ENCODE measurements at regions not wholly inside any gene's neighbourhood (a gene's known extent, or its start where the extent isn't known, plus 50 kb on each side); places are given as distances from the start of the nearest gene placed in this dataset.
"Not testable (repeated sequence)": the region's sequence is repeated elsewhere in the genome, so short reads cannot be mapped to it uniquely, and the experiment has no call there.

GRCh38 chr12:46711756-46712155, 114.0 kb downstream of the SLC38A4 start:
- no peak for FAIRE-seq
- no peak for DNase-seq (ENCODE audit: low spot score)

DNA sequence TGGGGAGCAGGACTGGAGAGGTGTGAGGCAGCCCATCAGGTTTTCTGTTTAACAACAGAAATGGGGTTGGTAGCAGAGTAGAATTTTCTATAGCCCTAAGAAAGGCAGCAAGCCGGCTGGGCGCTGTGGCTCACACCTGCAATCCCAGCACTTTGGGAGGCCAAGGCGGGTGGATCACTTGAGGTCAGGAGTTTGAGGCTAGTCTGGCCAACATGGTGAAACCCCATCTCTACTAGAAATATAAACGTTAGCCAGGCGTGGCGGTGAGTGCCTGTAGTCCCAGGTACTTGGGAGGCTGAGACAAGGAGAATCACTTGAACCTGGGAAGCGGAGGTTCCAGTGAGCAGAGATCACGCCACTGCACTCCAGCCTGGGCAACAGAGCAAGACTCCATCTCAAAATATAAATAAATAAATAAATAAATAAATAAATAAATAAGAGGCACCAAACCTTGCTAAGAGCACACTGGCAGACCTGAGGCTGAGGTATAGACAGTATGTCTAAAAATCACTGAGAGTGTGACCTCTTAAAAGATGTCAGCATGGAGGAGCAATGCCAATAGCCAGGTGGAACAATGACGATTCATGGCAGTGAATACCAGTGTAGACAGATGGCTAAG, 115.6 kb downstream of the SLC38A4 start:
- no peak for FAIRE-seq

GRCh38 chr12:46702581-46703344, 123.0 kb downstream of the SLC38A4 start:
- FAIRE-seq (no peak), DNase-seq (ENCODE audit: low spot score) (peak; percentile 21)

More for the DNA sequence above, 115.6 kb downstream of the SLC38A4 start:
- DNase-seq (ENCODE audit: low spot score) = no peak

- DNase-seq (ENCODE audit: low spot score) (no peak), FAIRE-seq (no peak)
Observed at GRCh38 chr12:46701356-46701755, 124.4 kb downstream of the SLC38A4 start.

DNA sequence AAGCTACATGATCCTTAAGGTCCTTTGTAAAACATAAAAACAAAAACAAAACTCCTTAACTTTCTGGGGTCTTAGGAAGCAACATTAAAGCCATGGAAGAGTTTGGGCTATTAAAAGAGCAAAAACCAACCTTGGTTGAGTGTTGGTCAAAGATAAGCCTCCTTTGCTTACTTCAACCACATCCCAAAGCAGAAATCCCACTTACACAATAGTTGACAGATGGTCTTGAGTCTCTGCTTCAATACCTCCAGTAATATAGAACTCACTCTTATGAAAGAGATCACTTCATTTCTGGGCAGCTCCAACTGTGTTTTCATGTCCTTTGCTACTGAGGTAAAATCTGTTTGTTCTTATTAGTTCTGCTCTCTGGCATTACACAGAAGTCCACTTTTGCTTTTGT, 125.8 kb downstream of the SLC38A4 start:
- DNase-seq (ENCODE audit: low spot score) = no peak
- FAIRE-seq = no peak

- no peak for FAIRE-seq
- DNase-seq (ENCODE audit: low spot score) = no peak
Observed at GRCh38 chr12:46698003-46698402, 127.8 kb downstream of the SLC38A4 start.

DNA sequence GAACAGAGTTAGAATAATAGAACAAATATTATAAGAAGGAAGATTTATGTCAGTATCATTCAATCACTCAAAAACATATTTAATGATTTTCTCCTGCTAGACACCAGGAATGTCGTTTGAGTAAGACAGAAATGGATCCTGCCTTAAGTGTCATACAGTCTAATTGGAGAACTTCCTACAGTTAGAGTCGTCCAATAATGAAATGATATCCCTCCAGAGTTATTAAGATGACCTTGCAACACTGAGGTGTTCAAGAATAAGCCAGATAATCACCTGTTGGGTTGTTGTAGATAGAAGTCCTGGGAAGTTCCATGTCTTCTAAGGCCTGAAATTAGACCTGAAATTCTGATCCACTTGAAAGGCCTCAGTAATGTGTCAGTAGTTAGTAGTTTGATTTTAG, 132.3 kb downstream of the SLC38A4 start:
- DNase-seq (ENCODE audit: low spot score) = no peak
- no peak for FAIRE-seq

DNA sequence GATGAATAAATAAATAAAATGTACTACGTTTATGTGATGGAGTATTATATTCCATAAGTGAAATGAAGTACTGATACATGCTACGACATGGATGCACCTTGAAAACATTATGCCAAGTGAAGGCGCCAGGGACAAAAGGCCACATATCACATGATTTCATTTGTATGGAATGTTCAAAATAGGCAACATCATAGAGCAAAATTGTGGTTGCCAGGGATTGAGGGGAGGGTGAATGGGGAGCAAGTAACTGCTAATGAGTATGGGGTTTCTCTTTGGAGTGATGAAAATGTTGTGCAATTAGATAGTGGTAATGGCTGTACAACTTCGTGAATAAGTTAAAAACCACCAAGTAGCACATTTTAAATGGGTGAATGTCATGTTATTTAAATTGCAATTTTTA, 132.8 kb downstream of the SLC38A4 start:
- FAIRE-seq = no peak
- no peak for DNase-seq (ENCODE audit: low spot score)

GRCh38 chr12:46692606-46693005, 133.2 kb downstream of the SLC38A4 start:
- FAIRE-seq (no peak), DNase-seq (ENCODE audit: low spot score) (no peak)

GRCh38 chr12:46686267-46686942, 139.4 kb downstream of the SLC38A4 start:
- FAIRE-seq (no peak), DNase-seq (ENCODE audit: low spot score) (no peak)

DNA sequence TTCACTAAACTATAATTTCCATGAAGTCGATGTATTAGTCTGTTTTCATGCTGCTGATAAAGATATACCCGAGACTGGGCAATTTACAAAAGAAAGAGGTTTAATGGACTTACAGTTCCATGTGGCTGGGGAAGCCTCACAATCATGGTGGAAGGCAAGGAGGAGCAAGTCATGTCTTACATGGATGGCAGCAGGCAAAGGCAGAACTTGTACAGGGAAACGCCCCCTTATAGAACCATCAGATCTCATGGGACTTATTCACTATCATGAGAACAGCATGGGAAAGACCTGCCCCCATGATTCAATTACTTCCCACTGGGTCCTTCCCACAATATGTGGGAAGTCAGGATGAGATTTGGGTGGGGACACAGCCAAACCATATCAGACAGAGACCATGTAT, 141.6 kb downstream of the SLC38A4 start:
- not testable (repeated sequence) for FAIRE-seq; DNase-seq (ENCODE audit: low spot score)

- no peak for DNase-seq (ENCODE audit: low spot score)
- no peak for FAIRE-seq
Observed at GRCh38 chr12:46682148-46682547, 143.6 kb downstream of the SLC38A4 start.

DNA sequence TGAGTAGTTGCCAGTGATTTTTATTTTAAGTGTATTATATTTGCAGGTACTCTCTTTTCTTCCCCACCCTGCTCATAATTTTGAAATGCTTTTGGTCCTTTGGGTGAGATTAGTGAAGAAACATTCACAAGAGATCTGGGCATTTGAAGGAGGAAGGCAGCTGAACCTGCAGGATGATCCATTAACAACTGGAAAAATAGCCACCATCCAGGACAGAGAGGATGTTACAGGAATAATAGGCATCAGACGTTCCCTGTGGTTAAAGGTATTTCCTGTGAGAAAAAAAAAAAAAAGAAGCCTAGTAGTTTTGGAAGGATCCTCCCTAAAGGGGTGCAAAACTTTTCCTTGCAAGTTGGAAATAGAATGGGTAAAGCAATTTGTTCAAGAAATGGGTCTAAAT, 145.3 kb downstream of the SLC38A4 start:
- DNase-seq (ENCODE audit: low spot score) (no peak), FAIRE-seq (no peak)

- no peak for DNase-seq (ENCODE audit: low spot score)
- no peak for FAIRE-seq
Observed at GRCh38 chr12:46679754-46680153, 146.0 kb downstream of the SLC38A4 start.

- DNase-seq (ENCODE audit: low spot score) (no peak), FAIRE-seq (no peak)
Observed at GRCh38 chr12:46678426-46678825, 147.4 kb downstream of the SLC38A4 start.

GRCh38 chr12:46677749-46678148, 148.0 kb downstream of the SLC38A4 start:
- DNase-seq (ENCODE audit: low spot score) (peak; percentile 15), FAIRE-seq (no peak)

DNA sequence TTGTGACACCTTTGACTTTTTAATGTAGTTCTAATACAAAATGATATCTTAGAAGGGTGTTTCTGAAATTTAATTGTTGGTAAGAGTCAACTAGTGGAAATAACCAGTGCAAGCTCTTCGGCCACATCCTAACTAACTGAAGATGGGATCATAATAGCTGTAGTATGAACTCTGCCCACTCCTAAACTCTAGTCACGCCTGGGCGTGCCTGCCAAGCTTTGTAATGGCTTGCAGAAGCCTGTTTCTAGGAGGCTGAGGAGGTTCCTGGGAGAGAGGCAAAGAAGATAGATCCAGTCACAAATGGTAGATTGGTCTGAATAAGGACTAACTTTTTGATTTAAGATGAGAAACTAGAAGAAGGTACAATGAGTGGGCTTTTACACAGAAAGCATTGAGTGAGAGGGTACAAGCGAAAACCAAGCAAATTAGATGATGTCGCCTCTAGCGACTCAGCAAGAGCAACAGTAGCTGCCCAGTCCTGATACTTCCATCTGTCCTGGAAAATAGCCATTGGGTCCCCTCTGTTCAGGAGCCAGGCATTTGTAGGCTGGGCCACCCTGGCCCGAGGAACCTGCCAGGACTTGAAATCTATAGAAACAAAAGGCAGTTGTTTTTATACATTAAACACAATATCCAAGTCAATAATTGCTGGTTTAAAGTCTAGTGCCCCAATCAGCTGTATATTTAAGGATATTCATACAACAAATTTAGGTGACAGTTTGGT, 148.8 kb downstream of the SLC38A4 start:
- DNase-seq (ENCODE audit: low spot score) = no peak
- no peak for FAIRE-seq

- no peak for FAIRE-seq
- no peak for DNase-seq (ENCODE audit: low spot score)
Observed at GRCh38 chr12:46676396-46676795, 149.4 kb downstream of the SLC38A4 start.

GRCh38 chr12:46675736-46676135, 150.1 kb downstream of the SLC38A4 start:
- DNase-seq (ENCODE audit: low spot score) (peak; percentile 9), FAIRE-seq (peak; percentile 63)

DNA sequence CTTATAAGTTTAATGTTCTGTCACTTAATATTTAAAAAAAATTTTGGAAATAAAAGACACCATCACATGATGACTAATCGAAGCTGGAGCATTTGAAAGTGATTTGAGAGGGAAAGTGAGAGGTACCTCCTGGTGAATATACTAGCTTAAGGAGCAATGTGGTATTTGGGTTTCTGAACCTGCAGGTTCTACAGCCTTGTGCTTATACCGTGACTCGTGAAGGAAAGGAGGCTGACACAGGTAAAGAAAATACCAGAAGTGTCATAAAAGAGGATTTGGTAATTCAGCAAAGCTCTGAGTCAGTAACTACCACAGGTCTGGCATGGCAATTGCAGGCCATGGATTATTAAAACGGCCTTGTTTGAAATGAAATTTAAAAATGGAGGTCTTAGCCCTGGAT, 151.0 kb downstream of the SLC38A4 start:
- FAIRE-seq (no peak), DNase-seq (ENCODE audit: low spot score) (no peak)

DNA sequence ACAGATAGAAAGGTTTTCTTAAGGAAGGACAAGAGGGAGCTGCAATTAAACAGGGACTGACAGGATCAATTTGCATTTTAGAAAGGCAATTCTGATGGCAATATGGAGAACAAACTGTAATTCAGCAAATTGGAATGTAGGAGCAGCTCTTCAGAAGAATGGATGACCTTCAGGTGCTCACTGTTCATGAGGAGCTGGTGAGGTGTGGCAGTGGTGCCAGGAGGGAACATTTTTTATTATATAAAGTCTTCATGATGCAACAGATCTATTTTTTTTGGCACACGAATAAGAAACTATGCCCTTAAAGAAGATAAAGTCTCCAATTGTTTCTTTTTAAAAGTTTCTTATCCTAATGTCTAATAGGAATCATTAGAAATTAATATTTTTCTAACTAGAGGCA, 151.7 kb downstream of the SLC38A4 start:
- no peak for FAIRE-seq
- DNase-seq (ENCODE audit: low spot score) = no peak

DNA sequence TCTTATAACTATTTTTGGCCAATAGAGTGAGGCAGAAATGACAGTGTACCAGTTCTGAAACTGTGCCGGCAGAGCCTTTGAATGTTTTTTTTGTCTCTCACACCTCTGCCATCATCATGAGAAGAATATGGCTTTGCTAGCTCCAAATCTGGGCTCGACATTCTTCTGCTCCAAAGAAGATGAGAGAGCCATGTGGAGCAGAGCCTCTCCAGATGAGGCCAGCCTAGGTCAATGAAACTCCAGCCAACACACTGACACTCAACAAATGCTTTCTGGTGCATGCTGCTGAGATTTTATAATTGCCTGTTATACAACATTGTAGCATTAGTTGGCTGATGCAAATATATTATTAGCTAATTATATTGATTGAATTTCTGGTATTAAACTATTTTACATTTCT, 154.7 kb downstream of the SLC38A4 start:
- no peak for FAIRE-seq
- no peak for DNase-seq (ENCODE audit: low spot score)
